Osteoblast (primary cell): ENCODE measurements at regions not wholly inside any gene's neighbourhood (a gene's known extent, or its start where the extent isn't known, plus 50 kb on each side); places are given as distances from the start of the nearest gene placed in this dataset.

Experiments used
- DNase-seq: peaks from one replicate; pipeline ENCODE4 v3.0.0; 2011; ENCODE audit warnings: low spot score, mixed read lengths; ENCODE audit not compliant: insufficient read length; ENCODE audit errors: missing footprints
- H2AFZ ChIP-seq: 2 replicates; pipeline ENCODE4 v1.6.0; 2011; ENCODE audit warnings: mild to moderate bottlenecking, low read length
- H3K27ac ChIP-seq: 2 replicates; pipeline ENCODE4 v1.5.1; 2011; ENCODE audit warnings: mild to moderate bottlenecking, low read depth, low read length, moderate library complexity
- H3K27me3 ChIP-seq: 2 replicates; pipeline ENCODE4 v1.6.0; 2012; ENCODE audit warnings: mild to moderate bottlenecking, control low read depth, inconsistent platforms, low read length, moderate library complexity; ENCODE audit not compliant: insufficient read depth
- H3K36me3 ChIP-seq: 2 replicates; pipeline ENCODE4 v1.5.1; 2011; ENCODE audit warnings: mild to moderate bottlenecking, low read length, control low read depth, moderate library complexity; ENCODE audit not compliant: insufficient read depth
- H3K4me1 ChIP-seq: 2 replicates; pipeline ENCODE4 v1.5.1; 2011; ENCODE audit warnings: mild to moderate bottlenecking, low read length, control low read depth, moderate library complexity; ENCODE audit not compliant: insufficient read depth
- H3K4me2 ChIP-seq: 2 replicates; pipeline ENCODE4 v1.6.0; 2011; ENCODE audit warnings: mild to moderate bottlenecking, low read length; ENCODE audit not compliant: insufficient read depth
- H3K4me3 ChIP-seq: fragments of 200-600 bp; sonication (generic); 3 replicates; pipeline ENCODE4 v1.5.1; 2012; ENCODE audit warnings: mild to moderate bottlenecking, low read length, inconsistent platforms; ENCODE audit not compliant: insufficient read depth
- H3K79me2 ChIP-seq: 2 replicates; pipeline ENCODE4 v1.6.0; 2012; ENCODE audit warnings: mild to moderate bottlenecking, low read length, control low read depth, inconsistent platforms; ENCODE audit not compliant: insufficient read depth
- H3K9me3 ChIP-seq: 2 replicates; pipeline ENCODE4 v1.5.1; 2011; ENCODE audit warnings: low read depth, low read length, control low read depth
- H4K20me1 ChIP-seq: 2 replicates; pipeline ENCODE4 v1.6.0; 2012; ENCODE audit warnings: mild to moderate bottlenecking, low read length, control low read depth; ENCODE audit not compliant: insufficient read depth
- CTCF ChIP-seq: IDR thresholded peaks from 2 replicates; pipeline ENCODE4 v1.5.1; 2011; ENCODE audit warnings: mild to moderate bottlenecking, low read depth, low read length, moderate library complexity; ENCODE audit errors: extremely low read depth

GRCh38 chr18:32548688-32549087 lies 78.0 kb upstream of the GAREM1 start:
- no peaks in the 10 kb centered on the region for H4K20me1 ChIP-seq
- peak; percentile 8 for DNase-seq
- no peak overlapping the region for H3K4me2 ChIP-seq
- no peaks in the 10 kb centered on the region for H3K27me3 ChIP-seq
- H3K36me3 ChIP-seq = no peaks in the 10 kb centered on the region
- TF ChIP-seq CTCF = no peak
- H3K4me3 ChIP-seq = no peak overlapping the region
- no peak overlapping the region for H3K27ac ChIP-seq
- no peaks in the 10 kb centered on the region for H3K4me1 ChIP-seq
- H2AFZ ChIP-seq = no peak overlapping the region
- H3K9me3 ChIP-seq = no peaks in the 10 kb centered on the region
- H3K79me2 ChIP-seq = no peaks in the 10 kb centered on the region

GRCh38 chr18:32545631-32546030 lies 74.9 kb upstream of the GAREM1 start:
- H3K27ac ChIP-seq = no peak overlapping the region
- no peak overlapping the region for H3K4me3 ChIP-seq
- H3K4me2 ChIP-seq = no peak overlapping the region
- DNase-seq = no peak
- H4K20me1 ChIP-seq = no peaks in the 10 kb centered on the region
- H3K79me2 ChIP-seq = no peaks in the 10 kb centered on the region
- H3K9me3 ChIP-seq = no peaks in the 10 kb centered on the region
- H2AFZ ChIP-seq = no peak overlapping the region
- no peaks in the 10 kb centered on the region for H3K36me3 ChIP-seq
- no peak for TF ChIP-seq CTCF
- H3K27me3 ChIP-seq = no peaks in the 10 kb centered on the region
- H3K4me1 ChIP-seq = no peaks in the 10 kb centered on the region

GRCh38 chr18:32544088-32544487 lies 73.4 kb upstream of the GAREM1 start:
- no peak for DNase-seq
- no peaks in the 10 kb centered on the region for H3K27me3 ChIP-seq
- no peak overlapping the region for H3K4me3 ChIP-seq
- H3K4me2 ChIP-seq = no peak overlapping the region
- H3K79me2 ChIP-seq = no peaks in the 10 kb centered on the region
- no peaks in the 10 kb centered on the region for H3K36me3 ChIP-seq
- H4K20me1 ChIP-seq = no peaks in the 10 kb centered on the region
- no peaks in the 10 kb centered on the region for H3K4me1 ChIP-seq
- H3K27ac ChIP-seq = no peak overlapping the region
- H3K9me3 ChIP-seq = no peaks in the 10 kb centered on the region
- TF ChIP-seq CTCF = no peak
- H2AFZ ChIP-seq = no peak overlapping the region

- no peak for DNase-seq
- no peak for TF ChIP-seq CTCF
- no peak overlapping the region for H3K27ac ChIP-seq
- no peaks in the 10 kb centered on the region for H3K79me2 ChIP-seq
- H3K27me3 ChIP-seq = no peaks in the 10 kb centered on the region
- H3K4me2 ChIP-seq = no peak overlapping the region
- H3K36me3 ChIP-seq = no peaks in the 10 kb centered on the region
- H3K4me3 ChIP-seq = no peak overlapping the region
- H2AFZ ChIP-seq = no peak overlapping the region
- H3K9me3 ChIP-seq = no peaks in the 10 kb centered on the region
- no peaks in the 10 kb centered on the region for H4K20me1 ChIP-seq
- no peaks in the 10 kb centered on the region for H3K4me1 ChIP-seq
Observed at GRCh38 chr18:32542221-32542798, 71.6 kb upstream of the GAREM1 start.
